T-cell (primary cell): ENCODE measurements at regions not wholly inside any gene's neighbourhood (a gene's known extent, or its start where the extent isn't known, plus 50 kb on each side); places are given as distances from the start of the nearest gene placed in this dataset.
"Not testable (repeated sequence)": the region's sequence is repeated elsewhere in the genome, so short reads cannot be mapped to it uniquely, and the experiment has no call there.

Source experiments
- ATAC-seq, 4 experiments: fragments of 200-7000 bp in 3 of 4; fragments of 150-1000 bp in 1 of 4; cut with Tn5 transposase; replicated peaks in 1 of 4; 1 replicate in 3 of 4; 2 replicates in 1 of 4; pipeline ENCODE4 v1.10.0; 2021; ENCODE audit warnings: moderate library complexity in 3 of 4, mild to moderate bottlenecking in 2 of 4, moderate number of reproducible peaks in 1 of 4
- CTCF ChIA-PET, 2 donors: fragments of 300-600 bp; sonication (Branson Sonifier 250); formaldehyde crosslinking; loops; one replicate each; lab custom pipeline; 2022; ENCODE audit warnings: antibody characterized with exemption in 2 of 2; lab: Charles Lee
- POLR2A ChIA-PET, 2 donors: fragments of 300-600 bp; sonication (Branson Sonifier 250); formaldehyde crosslinking; loops; one replicate each; lab custom pipeline; 2022; ENCODE audit warnings: antibody characterized with exemption in 2 of 2; lab: Charles Lee
- DNase-seq, 35 experiments: peaks; one replicate each; pipeline versions ENCODE4 v3.0.0 to v3.0.0-alpha.2; 2013 to 2023
- H3K27ac ChIP-seq: one replicate; pipeline ENCODE4 v1.5.1; 2013; ENCODE audit warnings: low read length
- H3K27me3 ChIP-seq, 2 experiments: replicated peaks in 1 of 2; 1 replicate in 1 of 2; 2 replicates in 1 of 2; pipeline versions ENCODE4 v1.6.1 to v1.7.0; 2013; ENCODE audit warnings: low read length in 1 of 2, mixed read lengths in 1 of 2; ENCODE audit not compliant: control insufficient read depth in 2 of 2, insufficient read depth in 2 of 2; ENCODE audit errors: extremely low read depth in 1 of 2
- H3K36me3 ChIP-seq, 2 donors: 1 replicate in 1 of 2; 2 replicates in 1 of 2; pipeline versions ENCODE4 v1.6.1 to v1.7.0; 2013; ENCODE audit warnings: low read length in 1 of 2; ENCODE audit not compliant: control insufficient read depth in 2 of 2, insufficient read depth in 1 of 2; ENCODE audit errors: extremely low read depth in 1 of 2
- H3K4me1 ChIP-seq, 2 experiments: 1 replicate in 1 of 2; 2 replicates in 1 of 2; pipeline versions ENCODE4 v1.6.1 to v1.7.0; 2013; ENCODE audit warnings: low read length in 2 of 2, mixed read lengths in 1 of 2; ENCODE audit not compliant: insufficient read depth in 2 of 2, control insufficient read depth in 1 of 2; ENCODE audit errors: extremely low read depth in 1 of 2
- H3K4me3 ChIP-seq, 2 donors: 1 replicate in 1 of 2; 2 replicates in 1 of 2; pipeline versions ENCODE4 v1.5.1 to v1.7.0; 2013; ENCODE audit warnings: mild to moderate bottlenecking in 2 of 2, low read length in 1 of 2, moderate library complexity in 1 of 2; ENCODE audit not compliant: control insufficient read depth in 1 of 2; ENCODE audit errors: extremely low read depth in 1 of 2
- H3K9me3 ChIP-seq: 2 replicates; pipeline ENCODE4 v1.7.0; 2013
- H3K27ac Mint-ChIP-seq, 2 donors: one replicate each; pipeline ENCODE4 v1.8.0; 2020 to 2021; ENCODE audit warnings: mild to moderate bottlenecking in 2 of 2, mixed read lengths in 2 of 2
- H3K27me3 Mint-ChIP-seq, 2 donors: one replicate each; pipeline ENCODE4 v1.8.0; 2021 to 2022; ENCODE audit warnings: mixed read lengths in 2 of 2
- H3K36me3 Mint-ChIP-seq: one replicate; pipeline ENCODE4 v1.8.0; 2021; ENCODE audit warnings: mixed read lengths
- H3K4me1 Mint-ChIP-seq, 3 donors: one replicate each; pipeline ENCODE4 v1.8.0; 2020 to 2022; ENCODE audit warnings: mixed read lengths in 3 of 3, mild to moderate bottlenecking in 1 of 3
- H3K4me3 Mint-ChIP-seq, 3 donors: one replicate each; pipeline ENCODE4 v1.8.0; 2020 to 2022; ENCODE audit warnings: mild to moderate bottlenecking in 3 of 3, mixed read lengths in 3 of 3, moderate library complexity in 3 of 3
- H3K9me3 Mint-ChIP-seq, 3 donors: one replicate each; pipeline ENCODE4 v1.8.0; 2020 to 2022; ENCODE audit warnings: mixed read lengths in 3 of 3
- WGBS: methylation state at CpG from one replicate; pipeline ENCODE4 v1.1.5; 2013; ENCODE audit warnings: missing lambda C conversion rate; ENCODE audit not compliant: insufficient coverage; 5-methylcytosine and 5-hydroxymethylcytosine counted together

GRCh38 chr17:43312011-43312410, 78.2 kb upstream of the RNU2-1 start:
- Mint-ChIP-seq H3K36me3 (no peaks in the 10 kb centered on the region), H3K27ac (no peak overlapping the region), H3K4me1 (peaks cover 3 to 7% (median 4%) of the 10 kb centered on the region in 3 donors), H3K27me3 (no peaks in the 10 kb centered on the region), H3K9me3 (no peaks in the 10 kb centered on the region), H3K4me3 (no peak overlapping the region)
- WGBS: 59% methylated on average over 3 of the region's 5 CpGs
- Histone ChIP-seq H3K9me3 (no peaks in the 10 kb centered on the region), H3K36me3 (no peaks in the 10 kb centered on the region), H3K27ac (no peak overlapping the region), H3K4me3 (no peak overlapping the region), H3K4me1 (no peaks in the 10 kb centered on the region), H3K27me3 (no peaks in the 10 kb centered on the region)
- DNase-seq (no peak), ATAC-seq (no peak)
- CTCF ChIA-PET: no interaction called here
- POLR2A ChIA-PET: interaction anchor here in 1 of 2 donors (1.0 kb wide), 1 partner anchor 49 kb away, joined by 3 read pairs; no protein-coding TSS in a partner anchor

- Histone ChIP-seq H3K36me3 (no peaks in the 10 kb centered on the region), H3K4me1 (no peaks in the 10 kb centered on the region), H3K4me3 (no peak overlapping the region), H3K27me3 (no peaks in the 10 kb centered on the region), H3K9me3 (no peaks in the 10 kb centered on the region), H3K27ac (no peak overlapping the region)
- Mint-ChIP-seq H3K9me3 (no peaks in the 10 kb centered on the region), H3K4me1 (no peaks in the 10 kb centered on the region), H3K27me3 (no peaks in the 10 kb centered on the region), H3K4me3 (no peak overlapping the region), H3K36me3 (no peaks in the 10 kb centered on the region), H3K27ac (no peak overlapping the region)
- WGBS: 8% methylated on average over 2 of the region's 12 CpGs
- CTCF ChIA-PET: interaction anchor here (0.6 to 1.6 kb wide), 7 partner anchors 24 to 492 kb away, joined by 3 to 7 read pairs (median 4); no protein-coding TSS in a partner anchor
- ATAC-seq (no peak), DNase-seq (peak in 1 of 35 experiments; percentile 9)
- POLR2A ChIA-PET: interaction anchor here in 1 of 2 donors (0.6 to 0.7 kb wide), 2 partner anchors 52 to 98 kb away, joined by 3 to 6 read pairs; partner anchors contain the start of gene TMEM106A
Measured at GRCh38 chr17:43309505-43310332, 75.9 kb upstream of the RNU2-1 start.

- ChIA-PET POLR2A (interaction anchor here in 1 of 2 donors (0.6 to 0.7 kb wide), 2 partner anchors 53 to 97 kb away, joined by 3 to 6 read pairs; partner anchors contain the start of gene TMEM106A), CTCF (interaction anchor here (0.6 to 1.6 kb wide), 4 partner anchors 25 to 491 kb away, joined by 4 to 7 read pairs (median 4); no protein-coding TSS in a partner anchor)
- 85% methylated on average over 2 of the region's 6 CpGs for WGBS
- Mint-ChIP-seq H3K4me3 (no peak overlapping the region), H3K27me3 (no peaks in the 10 kb centered on the region), H3K9me3 (no peaks in the 10 kb centered on the region), H3K27ac (no peak overlapping the region), H3K4me1 (no peaks in the 10 kb centered on the region), H3K36me3 (no peaks in the 10 kb centered on the region)
- DNase-seq (no peak), ATAC-seq (no peak)
- Histone ChIP-seq H3K27me3 (no peaks in the 10 kb centered on the region), H3K27ac (no peak overlapping the region), H3K9me3 (no peaks in the 10 kb centered on the region), H3K36me3 (no peaks in the 10 kb centered on the region), H3K4me1 (no peaks in the 10 kb centered on the region), H3K4me3 (no peak overlapping the region)
Measured at GRCh38 chr17:43308999-43309398, 75.2 kb upstream of the RNU2-1 start.

GRCh38 chr17:43304792-43305191, 71.0 kb upstream of the RNU2-1 start:
- H3K4me3 ChIP-seq, H3K4me1 Mint-ChIP-seq, CTCF ChIA-PET, ATAC-seq, H3K4me1 ChIP-seq, H3K9me3 ChIP-seq, H3K27me3 ChIP-seq, POLR2A ChIA-PET, H3K27ac Mint-ChIP-seq, H3K9me3 Mint-ChIP-seq, H3K4me3 Mint-ChIP-seq, H3K27ac ChIP-seq, H3K36me3 Mint-ChIP-seq, H3K36me3 ChIP-seq, DNase-seq, H3K27me3 Mint-ChIP-seq: not testable (repeated sequence)
- WGBS: no CpG with 5 or more reads among the region's 23 CpGs

GRCh38 chr17:43303049-43303448, 69.3 kb upstream of the RNU2-1 start:
- H3K27ac Mint-ChIP-seq, H3K36me3 ChIP-seq, H3K27me3 ChIP-seq, POLR2A ChIA-PET, H3K9me3 Mint-ChIP-seq, H3K4me3 ChIP-seq, CTCF ChIA-PET, H3K4me1 Mint-ChIP-seq, H3K36me3 Mint-ChIP-seq, H3K4me1 ChIP-seq, DNase-seq, H3K27me3 Mint-ChIP-seq, H3K27ac ChIP-seq, H3K4me3 Mint-ChIP-seq, H3K9me3 ChIP-seq: not testable (repeated sequence)
- peak in 1 of 4 experiments; percentile 16 for ATAC-seq
- WGBS: no CpG with 5 or more reads among the region's 5 CpGs

- H3K36me3 Mint-ChIP-seq, H3K9me3 ChIP-seq, POLR2A ChIA-PET, DNase-seq, H3K4me1 Mint-ChIP-seq, H3K4me3 Mint-ChIP-seq, H3K9me3 Mint-ChIP-seq, ATAC-seq, H3K4me1 ChIP-seq, H3K27me3 ChIP-seq, H3K27me3 Mint-ChIP-seq, CTCF ChIA-PET, H3K27ac Mint-ChIP-seq, H3K36me3 ChIP-seq, H3K4me3 ChIP-seq, H3K27ac ChIP-seq: not testable (repeated sequence)
- WGBS: no CpG with 5 or more reads among the region's 37 CpGs
Measured at GRCh38 chr17:43299300-43300076, 65.7 kb upstream of the RNU2-1 start.
